ENCODE measurements at regions not wholly inside any gene's neighbourhood (a gene's known extent, or its start where the extent isn't known, plus 50 kb on each side); places are given as distances from the start of the nearest gene placed in this dataset.

DNA sequence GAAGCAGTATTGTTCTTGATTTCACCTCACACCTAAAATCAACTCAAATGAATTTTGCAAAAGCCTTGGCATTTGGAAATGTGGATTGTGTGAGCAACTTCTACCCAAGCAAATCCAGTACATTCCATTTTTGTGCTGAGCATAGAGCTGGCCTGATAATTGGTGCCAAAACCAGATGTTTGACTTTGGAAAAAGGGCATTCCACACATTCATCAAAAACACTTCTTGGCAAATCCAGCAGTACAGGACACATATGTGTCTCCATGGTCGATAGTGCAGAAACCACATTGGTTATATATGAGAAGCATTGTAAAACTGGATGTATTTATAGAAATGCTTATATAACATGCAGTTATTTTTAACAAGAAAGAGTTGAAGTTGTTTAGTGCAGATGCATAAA lies 210.4 kb downstream of the KCNK2 start:
- Histone ChIP-seq H2BK5ac (ENCODE audit: low read depth, low read length, poor library complexity, severe bottlenecking) (no peak overlapping the region), H3K9ac (ENCODE audit: low read depth, low read length) (no peak overlapping the region), H3K23ac (ENCODE audit: low read depth, low read length) (no peak overlapping the region), H4K91ac (ENCODE audit: insufficient read depth, low read depth, low read length) (no peak overlapping the region), H3K27ac (ENCODE audit: insufficient read depth, low read length) (no peak overlapping the region), H2BK15ac (ENCODE audit: low read depth, low read length) (no peak overlapping the region), H2BK120ac (ENCODE audit: low read depth, low read length) (no peak overlapping the region), H3K4ac (ENCODE audit: low read depth, low read length) (no peak overlapping the region), H3K18ac (ENCODE audit: low read depth, low read length) (no peak overlapping the region), H2AFZ (replicated peaks; ENCODE audit: low read length, poor library complexity) (no peak overlapping the region), H4K5ac (ENCODE audit: low read depth, low read length) (no peak overlapping the region), H4K20me1 (ENCODE audit: insufficient read depth, low read length) (no peaks in the 10 kb centered on the region), H3K4me1 (ENCODE audit: control insufficient read depth, insufficient read depth, low read length) (peaks cover 2% of the 10 kb centered on the region; the same call in 1 of the 2 replicates), H3K14ac (replicated peaks; ENCODE audit: low read depth, low read length) (no peak overlapping the region), H2AK5ac (ENCODE audit: low read depth, low read length) (no peak overlapping the region), H2AK9ac (replicated peaks; ENCODE audit: low read depth, low read length, poor library complexity) (no peak overlapping the region), H3K4me3 (ENCODE audit: insufficient read depth, low read depth, low read length) (no peak overlapping the region), H3K4me2 (ENCODE audit: low read depth, low read length) (no peak overlapping the region), H3K27me3 (ENCODE audit: control insufficient read depth, insufficient read depth, low read length) (no peaks in the 10 kb centered on the region), H3K79me1 (ENCODE audit: low read depth in 1 of 2, low read length in 2 of 2) (no peaks in the 10 kb centered on the region), H3K9me1 (ENCODE audit: insufficient read depth, low read length) (no peaks in the 10 kb centered on the region), H3K9me3 (ENCODE audit: control insufficient read depth, insufficient read depth, low read length) (peaks cover 10% of the 10 kb centered on the region; the same call in 1 of the 2 replicates), H3K56ac (ENCODE audit: extremely low read depth, insufficient read depth, low read length) (no peak overlapping the region), H2BK20ac (ENCODE audit: low read depth, low read length) (no peak overlapping the region), H3K36me3 (ENCODE audit: control insufficient read depth, insufficient read depth, low read length) (no peaks in the 10 kb centered on the region), H4K8ac (ENCODE audit: low read depth in 2 of 2, low read length in 2 of 2) (no peak overlapping the region)
- in situ Hi-C loops (cut with MboI; ENCODE audit: low sequenced_read_pairs) (no loop called here), dilution Hi-C loops (cut with HindIII; ENCODE audit: low sequenced_read_pairs, unreplicated experiment) (no loop called here), intact Hi-C loops (cut with micrococcal nuclease) (no loop called here)
- TF ChIP-seq FOS (IDR thresholded peaks at IDR 0.05; ENCODE audit: low read depth, low read length) (no peak), RCOR1 (IDR thresholded peaks at IDR 0.05; ENCODE audit: insufficient replicate concordance, low read length) (no peak), POLR2A (IDR thresholded peaks at IDR 0.05; ENCODE audit: low read depth, low read length) (no peak)
- DNase-seq (no peak), ATAC-seq (ENCODE audit: low read depth) (no peak)
- no CpG with 5 or more reads among the region's 1 CpG for WGBS, 2 experiments (ENCODE audit: extremely low coverage in 2 of 2, insufficient read length in 1 of 2)
- POLR2A ChIA-PET (ENCODE audit: unreplicated experiment): no interaction called here
- CTCF ChIA-PET: no interaction called here
- BruUV-seq (replicated peaks): no TSS peak

Data from IMR-90 (cell line).